Mesenchymal stem cell (in vitro differentiated cells and primary cell): ENCODE measurements at regions not wholly inside any gene's neighbourhood (a gene's known extent, or its start where the extent isn't known, plus 50 kb on each side); places are given as distances from the start of the nearest gene placed in this dataset.

Experiments
- DNase-seq: peaks from one replicate; pipeline ENCODE4 v3.0.0-alpha.2; 2013
- H2AFZ ChIP-seq: one replicate; pipeline ENCODE4 v1.6.1; 2013; ENCODE audit warnings: low read depth, mild to moderate bottlenecking, control low read depth, inconsistent platforms, low read length, moderate library complexity
- H2AK5ac ChIP-seq: 2 replicates; pipeline ENCODE4 v1.6.1; 2013; ENCODE audit warnings: low read length, moderate library complexity, mild to moderate bottlenecking, inconsistent platforms; ENCODE audit not compliant: severe bottlenecking
- H2BK120ac ChIP-seq: one replicate; pipeline ENCODE4 v1.6.1; 2013; ENCODE audit warnings: low read depth, mild to moderate bottlenecking, inconsistent platforms, low read length, moderate library complexity
- H2BK12ac ChIP-seq, 2 experiments: one replicate each; pipeline ENCODE4 v1.6.1; 2013; ENCODE audit warnings: inconsistent platforms in 2 of 2, low read length in 2 of 2, mild to moderate bottlenecking in 2 of 2, moderate library complexity in 2 of 2, control low read depth in 1 of 2
- H2BK15ac ChIP-seq: one replicate; pipeline ENCODE4 v1.6.1; 2013; ENCODE audit warnings: mild to moderate bottlenecking, low read depth, inconsistent platforms; ENCODE audit not compliant: poor library complexity, severe bottlenecking
- H2BK5ac ChIP-seq: 2 replicates; pipeline ENCODE4 v1.6.1; 2013; ENCODE audit warnings: low read depth, mild to moderate bottlenecking, low read length, control low read depth, inconsistent platforms; ENCODE audit not compliant: poor library complexity, severe bottlenecking
- H3K14ac ChIP-seq, 2 experiments: one replicate each; pipeline ENCODE4 v1.6.1; 2013; ENCODE audit warnings: inconsistent platforms in 2 of 2, low read length in 2 of 2, control low read depth in 1 of 2, mild to moderate bottlenecking in 1 of 2, moderate library complexity in 1 of 2
- H3K18ac ChIP-seq, 2 experiments: one replicate each; pipeline ENCODE4 v1.6.1; 2013; ENCODE audit warnings: inconsistent platforms in 2 of 2, low read length in 2 of 2, control low read depth in 1 of 2, low read depth in 1 of 2, mild to moderate bottlenecking in 1 of 2
- H3K23ac ChIP-seq, 2 experiments: one replicate each; pipeline ENCODE4 v1.6.1; 2013; ENCODE audit warnings: inconsistent platforms in 2 of 2, low read length in 2 of 2, mild to moderate bottlenecking in 2 of 2, moderate library complexity in 2 of 2, control low read depth in 1 of 2
- H3K27ac ChIP-seq: 2 replicates; pipeline ENCODE4 v1.5.1; 2013; ENCODE audit warnings: mild to moderate bottlenecking, moderate library complexity, low read length, control low read depth, inconsistent platforms; ENCODE audit not compliant: poor library complexity, severe bottlenecking
- H3K27me3 ChIP-seq, 2 experiments: 2 replicates each; pipeline versions ENCODE4 v1.6.1 to v1.7.0; 2013; ENCODE audit warnings: low read length in 2 of 2, mild to moderate bottlenecking in 2 of 2, moderate library complexity in 2 of 2, control low read depth in 1 of 2, inconsistent platforms in 1 of 2; ENCODE audit not compliant: control insufficient read depth in 1 of 2, insufficient read depth in 1 of 2
- H3K36me3 ChIP-seq, 2 experiments: 2 replicates each; pipeline versions ENCODE4 v1.6.1 to v1.7.0; 2013; ENCODE audit warnings: low read length in 2 of 2, control low read depth in 1 of 2, inconsistent platforms in 1 of 2, low read depth in 1 of 2, mild to moderate bottlenecking in 1 of 2; ENCODE audit not compliant: insufficient read depth in 2 of 2, control insufficient read depth in 1 of 2
- H3K4ac ChIP-seq, 2 experiments: one replicate each; pipeline ENCODE4 v1.6.1; 2013; ENCODE audit warnings: inconsistent platforms in 2 of 2, low read length in 2 of 2, mild to moderate bottlenecking in 2 of 2, moderate library complexity in 2 of 2, control low read depth in 1 of 2, low read depth in 1 of 2
- H3K4me1 ChIP-seq: 2 replicates; pipeline ENCODE4 v1.6.1; 2013; ENCODE audit warnings: low read depth, low read length, control low read depth; ENCODE audit not compliant: control insufficient read depth, insufficient read depth
- H3K4me2 ChIP-seq: 2 replicates; pipeline ENCODE4 v1.6.1; 2013; ENCODE audit warnings: low read length, mild to moderate bottlenecking, inconsistent platforms; ENCODE audit not compliant: poor library complexity, severe bottlenecking
- H3K4me3 ChIP-seq, 2 experiments: 2 replicates each; pipeline versions ENCODE4 v1.5.1 to v1.7.0; 2013; ENCODE audit warnings: low read length in 2 of 2, mild to moderate bottlenecking in 2 of 2, control low read depth in 1 of 2, low read depth in 1 of 2; ENCODE audit not compliant: insufficient read depth in 1 of 2
- H3K79me1 ChIP-seq: replicated peaks from 2 replicates; pipeline ENCODE4 v1.6.1; 2013; ENCODE audit warnings: mild to moderate bottlenecking, control low read depth, low read length, inconsistent platforms; ENCODE audit not compliant: poor library complexity, severe bottlenecking
- H3K9ac ChIP-seq: 2 replicates; pipeline ENCODE4 v1.7.0; 2013; ENCODE audit warnings: mild to moderate bottlenecking, low read length, moderate library complexity
- H3K9me3 ChIP-seq: 2 replicates; pipeline ENCODE4 v1.7.0; 2013; ENCODE audit warnings: mild to moderate bottlenecking, low read length; ENCODE audit not compliant: control insufficient read depth
- H4K8ac ChIP-seq: one replicate; pipeline ENCODE4 v1.6.1; 2013; ENCODE audit warnings: inconsistent platforms, mild to moderate bottlenecking, low read length, moderate library complexity
- H4K91ac ChIP-seq: one replicate; pipeline ENCODE4 v1.6.1; 2013; ENCODE audit warnings: mild to moderate bottlenecking, low read length, inconsistent platforms
- WGBS: methylation state at CpG from one replicate; pipeline ENCODE4 v1.1.7; 2013; ENCODE audit warnings: mixed read lengths; 5-methylcytosine and 5-hydroxymethylcytosine counted together

DNA sequence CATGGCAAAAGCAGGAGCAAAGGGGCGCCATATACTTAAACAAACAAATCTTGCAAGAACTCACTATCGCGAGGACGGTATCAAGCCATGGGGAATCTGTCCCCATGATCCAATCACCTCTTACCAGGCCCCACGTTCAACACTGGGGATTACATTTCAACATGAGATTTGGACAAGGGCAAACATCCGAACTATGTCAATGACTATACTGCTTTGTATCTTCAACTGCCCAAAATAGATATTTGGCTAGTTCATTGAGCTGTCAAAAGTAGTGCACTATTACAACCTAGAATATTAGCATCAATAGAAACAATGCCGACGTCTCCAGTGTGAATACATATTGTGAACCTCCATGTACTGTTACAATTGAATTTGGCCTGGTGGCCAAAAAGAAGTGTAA, 760.4 kb downstream of the MCTP2 start:
- Histone ChIP-seq H3K36me3 (no peaks in the 10 kb centered on the region), H3K79me1 (no peaks in the 10 kb centered on the region), H3K4ac (no peak overlapping the region), H2BK120ac (no peak overlapping the region), H3K9ac (no peak overlapping the region), H2BK12ac (no peak overlapping the region), H2AK5ac (no peak overlapping the region), H3K4me2 (no peak overlapping the region), H3K23ac (no peak overlapping the region), H3K4me1 (no peaks in the 10 kb centered on the region), H4K91ac (no peak overlapping the region), H2BK15ac (no peak overlapping the region), H2BK5ac (no peak overlapping the region), H3K27ac (no peak overlapping the region), H3K18ac (no peak overlapping the region), H2AFZ (no peak overlapping the region), H3K14ac (no peak overlapping the region), H4K8ac (no peak overlapping the region), H3K27me3 (no peaks in the 10 kb centered on the region), H3K9me3 (peaks cover 17% of the 10 kb centered on the region), H3K4me3 (no peak overlapping the region)
- DNase-seq: no peak
- 95% methylated on average over 8 of the region's 8 CpGs for WGBS

DNA sequence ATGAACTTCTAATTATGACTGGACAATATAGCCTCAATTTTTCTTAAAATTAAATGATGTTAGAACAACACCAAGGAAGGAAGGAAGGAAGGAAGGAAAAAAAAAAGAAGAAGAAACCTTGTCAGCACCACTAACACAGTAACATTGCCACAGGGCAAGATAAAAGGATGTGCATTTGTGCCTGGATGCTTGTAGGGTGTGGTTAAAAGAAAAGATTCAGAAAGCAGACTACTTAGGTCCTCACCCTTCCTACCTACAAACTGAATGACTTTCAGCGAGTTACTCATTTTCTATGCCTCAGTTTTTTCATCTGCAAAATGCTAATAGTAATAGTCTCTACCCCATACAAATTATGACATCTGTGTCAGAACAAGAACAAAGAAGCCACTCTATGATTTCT, 778.3 kb downstream of the MCTP2 start:
- Histone ChIP-seq H3K9ac (no peak overlapping the region), H3K4ac (no peak overlapping the region), H3K4me1 (no peaks in the 10 kb centered on the region), H4K8ac (no peak overlapping the region), H3K4me3 (no peak overlapping the region), H2AK5ac (no peak overlapping the region), H3K27ac (no peak overlapping the region), H3K14ac (no peak overlapping the region), H3K36me3 (no peaks in the 10 kb centered on the region), H2BK120ac (no peak overlapping the region), H3K4me2 (no peak overlapping the region), H2BK15ac (no peak overlapping the region), H2BK12ac (no peak overlapping the region), H3K79me1 (no peaks in the 10 kb centered on the region), H3K18ac (no peak overlapping the region), H3K23ac (no peak overlapping the region), H2BK5ac (no peak overlapping the region), H4K91ac (no peak overlapping the region), H3K9me3 (no peaks in the 10 kb centered on the region), H2AFZ (no peak overlapping the region), H3K27me3 (no peaks in the 10 kb centered on the region)
- DNase-seq: no peak
- WGBS: 100% methylated on average over 1 of the region's 1 CpG

DNA sequence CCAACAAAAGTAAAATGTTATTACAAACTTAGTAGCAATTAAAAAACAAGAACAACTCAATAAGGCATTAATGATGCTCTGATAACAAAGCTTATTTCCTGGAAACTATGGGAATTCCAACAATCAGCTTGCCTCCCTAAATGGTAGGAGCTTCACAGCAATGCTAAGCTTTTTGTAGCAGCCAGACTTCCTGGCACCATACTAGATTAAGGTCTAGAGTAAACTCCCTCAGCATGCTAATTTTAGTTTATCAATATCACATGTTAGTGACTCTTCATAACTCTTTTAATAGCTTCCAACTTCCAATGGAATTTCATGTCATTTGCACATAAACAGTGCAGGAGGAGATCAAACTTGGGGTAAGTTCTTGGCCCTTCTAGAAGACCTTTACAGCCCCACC, 782.0 kb downstream of the MCTP2 start:
- Histone ChIP-seq H2BK15ac (no peak overlapping the region), H2BK5ac (no peak overlapping the region), H3K79me1 (no peaks in the 10 kb centered on the region), H3K4ac (no peak overlapping the region), H2BK120ac (no peak overlapping the region), H3K27me3 (no peaks in the 10 kb centered on the region), H3K4me2 (no peak overlapping the region), H3K4me3 (no peak overlapping the region), H2BK12ac (no peak overlapping the region), H2AK5ac (no peak overlapping the region), H3K9ac (peak overlapping the region; percentile 12), H3K9me3 (no peaks in the 10 kb centered on the region), H3K18ac (no peak overlapping the region), H3K36me3 (no peaks in the 10 kb centered on the region), H2AFZ (no peak overlapping the region), H3K27ac (no peak overlapping the region), H4K8ac (no peak overlapping the region), H3K4me1 (no peaks in the 10 kb centered on the region), H4K91ac (no peak overlapping the region), H3K14ac (no peak overlapping the region), H3K23ac (no peak overlapping the region)
- no peak for DNase-seq

DNA sequence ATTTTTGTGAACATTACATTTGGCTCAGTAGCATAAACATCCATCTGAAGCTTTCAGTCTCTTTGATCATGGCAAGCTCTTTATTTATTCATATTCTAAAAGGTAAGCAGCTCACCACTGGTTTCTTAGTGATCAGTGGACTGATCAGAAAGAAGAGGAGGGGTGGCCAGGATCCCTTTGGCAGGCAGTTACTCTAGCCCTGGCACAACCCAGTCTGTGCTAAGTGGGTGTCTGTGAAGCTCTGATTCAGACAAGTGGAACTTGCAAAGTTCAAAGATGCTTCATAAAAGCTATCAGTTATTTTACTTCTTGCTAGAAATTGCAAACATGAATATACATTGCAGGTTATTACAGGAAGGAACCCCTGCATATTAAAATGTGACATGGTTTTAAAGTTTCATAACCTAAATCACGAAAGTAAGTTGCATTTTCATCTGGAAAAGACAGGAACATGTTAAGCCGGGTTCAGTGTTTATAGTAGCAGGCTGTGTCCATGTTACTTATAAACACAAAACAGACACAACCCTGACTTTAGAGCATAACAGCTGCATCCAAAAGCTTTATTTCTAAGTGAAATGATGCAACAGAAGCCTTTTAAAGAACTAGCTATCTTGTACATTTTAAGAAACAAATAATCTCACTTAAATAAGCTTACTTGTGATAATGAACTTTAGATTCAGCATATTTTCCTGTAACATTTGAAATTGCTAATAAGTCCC, 785.3 kb downstream of the MCTP2 start:
- H3K9ac ChIP-seq: peak overlapping the region; percentile 38
- no peak overlapping the region for H3K18ac ChIP-seq
- no peaks in the 10 kb centered on the region for H3K4me1 ChIP-seq
- no CpG with 5 or more reads among the region's 2 CpGs for WGBS
- H4K8ac ChIP-seq: no peak overlapping the region
- H3K4ac ChIP-seq: no peak overlapping the region
- H2BK15ac ChIP-seq: no peak overlapping the region
- H2BK12ac ChIP-seq: no peak overlapping the region
- H2AK5ac ChIP-seq: no peak overlapping the region
- peak; percentile 86 for DNase-seq
- no peaks in the 10 kb centered on the region for H3K36me3 ChIP-seq
- no peak overlapping the region for H3K23ac ChIP-seq
- H3K4me2 ChIP-seq: no peak overlapping the region
- H3K27me3 ChIP-seq: no peaks in the 10 kb centered on the region
- H3K27ac ChIP-seq: no peak overlapping the region
- peaks cover under 1% of the 10 kb centered on the region for H3K9me3 ChIP-seq
- no peaks in the 10 kb centered on the region for H3K79me1 ChIP-seq
- H2AFZ ChIP-seq: no peak overlapping the region
- H2BK5ac ChIP-seq: no peak overlapping the region
- no peak overlapping the region for H3K4me3 ChIP-seq
- no peak overlapping the region for H2BK120ac ChIP-seq
- H4K91ac ChIP-seq: no peak overlapping the region
- no peak overlapping the region for H3K14ac ChIP-seq
